HL-60 (cell line): ENCODE measurements at regions not wholly inside any gene's neighbourhood (a gene's known extent, or its start where the extent isn't known, plus 50 kb on each side); places are given as distances from the start of the nearest gene placed in this dataset.

Experiments
- DNase-seq, 2 experiments: peaks; one replicate each; pipeline ENCODE4 v3.0.0-alpha.2; 2010 to 2020; ENCODE audit warnings: low read depth in 1 of 2, low spot score in 1 of 2
- H3K27ac ChIP-seq: fragments of 250-450 bp; sonication (Bioruptor Pico); replicated peaks from 2 replicates; pipeline ENCODE4 v1.5.1; 2020; ENCODE audit warnings: mild to moderate bottlenecking, moderate library complexity
- H3K27me3 ChIP-seq: fragments of 250-450 bp; sonication (Bioruptor Pico); 2 replicates; pipeline ENCODE4 v1.5.1; 2021; ENCODE audit warnings: mild to moderate bottlenecking, moderate library complexity; ENCODE audit not compliant: insufficient read depth, poor library complexity, severe bottlenecking
- H3K4me3 ChIP-seq: replicated peaks from 2 replicates; pipeline ENCODE4 v1.5.1; 2011; ENCODE audit warnings: mild to moderate bottlenecking, control low read depth, low read length; ENCODE audit not compliant: insufficient read depth
- GABPA ChIP-seq: IDR thresholded peaks from 2 replicates; pipeline ENCODE4 v1.6.1; 2012; ENCODE audit warnings: low read depth
- POLR2AphosphoS5 ChIP-seq: IDR thresholded peaks from 2 replicates; pipeline ENCODE4 v1.6.1; 2012; ENCODE audit warnings: low read depth
- SPI1 ChIP-seq: IDR thresholded peaks from 2 replicates; pipeline ENCODE4 v1.6.1; 2012; ENCODE audit warnings: low read depth, mild to moderate bottlenecking, borderline replicate concordance
- TF ChIP-seq, protein P1 (sequence below): IDR thresholded peaks from 2 replicates; pipeline ENCODE4 v1.6.1; 2012; ENCODE audit warnings: low read depth; ENCODE audit not compliant: insufficient replicate concordance
- TF ChIP-seq, protein P2 (sequence below): IDR thresholded peaks from one replicate; pipeline ENCODE4 v1.5.1; 2011; ENCODE audit warnings: low read length, control low read depth, inconsistent platforms; ENCODE audit not compliant: insufficient read depth

DNA sequence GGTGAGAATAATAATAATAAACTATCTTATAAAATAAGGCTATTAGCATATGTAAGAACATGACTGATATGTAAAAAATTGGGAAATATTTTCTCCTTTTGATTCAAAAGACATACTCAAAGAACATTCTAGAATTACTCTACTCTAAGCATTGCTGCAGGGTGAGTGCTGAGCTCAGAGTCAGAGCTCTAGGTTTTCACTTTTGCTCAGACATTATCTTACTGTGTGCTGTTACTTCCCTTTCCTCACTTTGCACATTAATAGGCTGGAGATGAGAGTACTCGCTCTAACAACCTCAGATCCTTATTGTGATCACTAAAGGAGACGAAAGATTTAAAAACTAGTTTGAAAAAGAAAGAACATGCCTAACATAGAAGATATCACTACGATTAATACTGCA lies 99.4 kb upstream of the C9orf72 start:
- DNase-seq, result no peak
- Histone ChIP-seq H3K27me3 (no peaks in the 10 kb centered on the region), H3K27ac (no peak overlapping the region), H3K4me3 (no peak overlapping the region)
- TF ChIP-seq POLR2AphosphoS5, result no peak
- TF ChIP-seq GABPA, result no peak
- TF ChIP-seq, protein P1, sequence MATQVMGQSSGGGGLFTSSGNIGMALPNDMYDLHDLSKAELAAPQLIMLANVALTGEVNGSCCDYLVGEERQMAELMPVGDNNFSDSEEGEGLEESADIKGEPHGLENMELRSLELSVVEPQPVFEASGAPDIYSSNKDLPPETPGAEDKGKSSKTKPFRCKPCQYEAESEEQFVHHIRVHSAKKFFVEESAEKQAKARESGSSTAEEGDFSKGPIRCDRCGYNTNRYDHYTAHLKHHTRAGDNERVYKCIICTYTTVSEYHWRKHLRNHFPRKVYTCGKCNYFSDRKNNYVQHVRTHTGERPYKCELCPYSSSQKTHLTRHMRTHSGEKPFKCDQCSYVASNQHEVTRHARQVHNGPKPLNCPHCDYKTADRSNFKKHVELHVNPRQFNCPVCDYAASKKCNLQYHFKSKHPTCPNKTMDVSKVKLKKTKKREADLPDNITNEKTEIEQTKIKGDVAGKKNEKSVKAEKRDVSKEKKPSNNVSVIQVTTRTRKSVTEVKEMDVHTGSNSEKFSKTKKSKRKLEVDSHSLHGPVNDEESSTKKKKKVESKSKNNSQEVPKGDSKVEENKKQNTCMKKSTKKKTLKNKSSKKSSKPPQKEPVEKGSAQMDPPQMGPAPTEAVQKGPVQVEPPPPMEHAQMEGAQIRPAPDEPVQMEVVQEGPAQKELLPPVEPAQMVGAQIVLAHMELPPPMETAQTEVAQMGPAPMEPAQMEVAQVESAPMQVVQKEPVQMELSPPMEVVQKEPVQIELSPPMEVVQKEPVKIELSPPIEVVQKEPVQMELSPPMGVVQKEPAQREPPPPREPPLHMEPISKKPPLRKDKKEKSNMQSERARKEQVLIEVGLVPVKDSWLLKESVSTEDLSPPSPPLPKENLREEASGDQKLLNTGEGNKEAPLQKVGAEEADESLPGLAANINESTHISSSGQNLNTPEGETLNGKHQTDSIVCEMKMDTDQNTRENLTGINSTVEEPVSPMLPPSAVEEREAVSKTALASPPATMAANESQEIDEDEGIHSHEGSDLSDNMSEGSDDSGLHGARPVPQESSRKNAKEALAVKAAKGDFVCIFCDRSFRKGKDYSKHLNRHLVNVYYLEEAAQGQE, result no peak
- TF ChIP-seq SPI1, result no peak
- TF ChIP-seq, protein P2, sequence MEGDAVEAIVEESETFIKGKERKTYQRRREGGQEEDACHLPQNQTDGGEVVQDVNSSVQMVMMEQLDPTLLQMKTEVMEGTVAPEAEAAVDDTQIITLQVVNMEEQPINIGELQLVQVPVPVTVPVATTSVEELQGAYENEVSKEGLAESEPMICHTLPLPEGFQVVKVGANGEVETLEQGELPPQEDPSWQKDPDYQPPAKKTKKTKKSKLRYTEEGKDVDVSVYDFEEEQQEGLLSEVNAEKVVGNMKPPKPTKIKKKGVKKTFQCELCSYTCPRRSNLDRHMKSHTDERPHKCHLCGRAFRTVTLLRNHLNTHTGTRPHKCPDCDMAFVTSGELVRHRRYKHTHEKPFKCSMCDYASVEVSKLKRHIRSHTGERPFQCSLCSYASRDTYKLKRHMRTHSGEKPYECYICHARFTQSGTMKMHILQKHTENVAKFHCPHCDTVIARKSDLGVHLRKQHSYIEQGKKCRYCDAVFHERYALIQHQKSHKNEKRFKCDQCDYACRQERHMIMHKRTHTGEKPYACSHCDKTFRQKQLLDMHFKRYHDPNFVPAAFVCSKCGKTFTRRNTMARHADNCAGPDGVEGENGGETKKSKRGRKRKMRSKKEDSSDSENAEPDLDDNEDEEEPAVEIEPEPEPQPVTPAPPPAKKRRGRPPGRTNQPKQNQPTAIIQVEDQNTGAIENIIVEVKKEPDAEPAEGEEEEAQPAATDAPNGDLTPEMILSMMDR, result no peak

DNA sequence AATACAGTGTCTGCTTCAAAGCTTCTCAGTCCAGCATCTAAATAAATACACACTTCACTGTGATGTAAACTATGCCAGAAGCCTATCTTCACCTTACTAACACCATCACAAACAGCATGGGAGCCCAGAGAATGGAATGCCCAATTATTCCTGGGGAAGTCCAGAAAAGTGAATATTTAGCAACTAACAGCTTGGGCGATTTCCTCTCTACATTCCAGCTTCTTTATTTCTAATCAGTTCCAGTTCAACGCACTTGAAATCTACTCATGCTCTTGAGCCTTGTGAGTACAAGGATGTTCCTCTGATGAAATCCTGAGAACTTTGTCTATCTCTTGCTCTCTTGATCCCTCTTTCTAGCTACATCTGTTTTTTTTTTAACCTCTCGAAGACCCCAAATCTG lies 100.4 kb upstream of the C9orf72 start:
- Histone ChIP-seq H3K27me3 (no peaks in the 10 kb centered on the region), H3K27ac (no peak overlapping the region), H3K4me3 (no peak overlapping the region)
- TF ChIP-seq SPI1 (no peak), GABPA (no peak), POLR2AphosphoS5 (no peak)
- TF ChIP-seq, protein P2, result no peak
- TF ChIP-seq, protein P1, result no peak
- no peak for DNase-seq

DNA sequence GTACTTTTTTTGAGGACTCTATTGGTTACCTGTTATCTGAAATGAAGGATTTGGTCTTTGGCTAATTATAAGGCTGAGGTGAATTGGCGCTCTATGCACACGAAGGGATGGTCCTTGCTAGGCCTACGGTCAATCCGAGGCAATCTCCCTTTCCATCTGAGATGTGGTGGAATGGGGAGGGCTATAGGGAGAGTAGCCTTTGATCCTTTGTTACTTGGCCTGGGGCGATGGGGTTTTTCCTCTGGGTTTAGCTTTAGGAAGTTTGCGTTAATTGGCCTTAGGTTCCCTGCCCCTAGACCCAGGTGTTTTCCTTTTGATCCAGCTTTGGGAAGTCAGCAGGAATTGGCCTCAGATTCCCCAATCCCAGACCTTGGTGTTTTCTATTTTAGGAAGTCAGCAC lies 102.1 kb upstream of the C9orf72 start:
- H3K4me3 ChIP-seq, result no peak overlapping the region
- H3K27ac ChIP-seq, result no peak overlapping the region
- DNase-seq, result no peak
- TF ChIP-seq, protein P1, result no peak
- TF ChIP-seq, protein P2, result no peak
- no peak for TF ChIP-seq POLR2AphosphoS5
- no peak for TF ChIP-seq SPI1
- TF ChIP-seq GABPA, result no peak
- H3K27me3 ChIP-seq, result no peaks in the 10 kb centered on the region
